GM12801 (cell line): ENCODE measurements at regions not wholly inside any gene's neighbourhood (a gene's known extent, or its start where the extent isn't known, plus 50 kb on each side); places are given as distances from the start of the nearest gene placed in this dataset.

Experiments
- CTCF ChIP-seq: IDR thresholded peaks from one replicate; pipeline ENCODE4 v1.5.1; 2011; ENCODE audit warnings: control low read depth; ENCODE audit not compliant: insufficient read length; ENCODE audit errors: extremely low read depth

- TF ChIP-seq CTCF: no peak
These were observed 183.3 kb upstream of the PDE10A start for GRCh38 chr6:165846123-165846966.

GRCh38 chr6:165845493-165845892, 182.5 kb upstream of the PDE10A start:
- no peak for TF ChIP-seq CTCF

- TF ChIP-seq CTCF: no peak
These were observed 181.8 kb upstream of the PDE10A start for GRCh38 chr6:165844801-165845364.

GRCh38 chr6:165844232-165844631, 181.2 kb upstream of the PDE10A start:
- TF ChIP-seq CTCF: no peak

- TF ChIP-seq CTCF: no peak
These were observed 180.6 kb upstream of the PDE10A start for GRCh38 chr6:165843568-165844113.

GRCh38 chr6:165843121-165843520, 180.1 kb upstream of the PDE10A start:
- no peak for TF ChIP-seq CTCF

GRCh38 chr6:165842281-165842936, 179.4 kb upstream of the PDE10A start:
- TF ChIP-seq CTCF: no peak
